Sigmoid colon (tissue), 4 donors: ENCODE measurements at regions not wholly inside any gene's neighbourhood (a gene's known extent, or its start where the extent isn't known, plus 50 kb on each side); places are given as distances from the start of the nearest gene placed in this dataset.

ENCODE experiments used
- CTCF ChIP-seq, 4 experiments: fragments of 450-650 bp in 3 of 4; fragments of 200-600 bp in 1 of 4; IDR thresholded peaks; one replicate each; pipeline ENCODE4 v1.5.1; 2016 to 2019; ENCODE audit warnings: antibody characterized with exemption in 4 of 4, mild to moderate bottlenecking in 3 of 4, moderate library complexity in 2 of 4
- EP300 ChIP-seq, 4 donors: sonication (generic); formaldehyde crosslinking; IDR thresholded peaks; one replicate each; pipeline ENCODE4 v1.6.1; 2017; ENCODE audit warnings: antibody characterized with exemption in 4 of 4
- POLR2A ChIP-seq, 2 donors: fragments of 450-650 bp; IDR thresholded peaks; one replicate each; pipeline ENCODE4 v1.6.1; 2016; ENCODE audit warnings: antibody characterized with exemption in 2 of 2, mild to moderate bottlenecking in 2 of 2, moderate library complexity in 2 of 2
- POLR2AphosphoS5 ChIP-seq, 4 donors: sonication (generic); formaldehyde crosslinking; IDR thresholded peaks; one replicate each; pipeline ENCODE4 v1.6.1; 2017; ENCODE audit warnings: antibody characterized with exemption in 4 of 4

DNA sequence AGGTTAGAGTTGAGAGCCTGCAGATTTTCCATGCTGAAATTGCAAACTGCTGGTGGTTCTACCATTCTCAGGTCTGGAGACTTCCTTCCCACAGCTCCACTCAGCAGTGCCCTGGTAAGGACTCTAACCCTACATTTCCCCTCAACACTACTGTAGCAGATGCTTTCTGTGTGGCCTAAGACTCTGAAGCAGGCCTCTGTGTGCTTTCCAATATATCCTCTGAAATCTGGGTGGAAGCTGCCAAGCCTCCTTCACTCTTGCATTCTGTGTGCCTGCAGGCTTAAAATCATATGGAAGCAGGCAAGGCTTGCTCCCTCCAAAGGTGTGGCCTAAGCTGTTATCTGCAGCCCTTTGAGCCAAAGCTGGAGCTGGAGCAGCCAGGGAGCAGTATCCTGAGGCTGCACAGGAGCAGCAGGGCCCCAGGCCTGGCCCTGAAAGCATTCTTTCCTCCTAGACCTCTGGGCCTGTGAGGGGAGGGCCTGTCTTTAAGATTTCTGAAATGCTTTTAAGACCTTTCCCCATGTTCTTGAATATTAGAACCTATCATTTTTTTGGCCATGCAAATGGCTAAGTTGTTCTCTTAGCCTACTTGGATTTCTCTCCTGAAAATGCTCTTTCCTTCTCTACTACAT, 134.1 kb upstream of the TSHZ3 start:
- TF ChIP-seq CTCF (IDR thresholded peaks at IDR 0.05) (no peak), EP300 (IDR thresholded peaks at IDR 0.05) (no peak), POLR2A (IDR thresholded peaks at IDR 0.05) (no peak), POLR2AphosphoS5 (IDR thresholded peaks at IDR 0.05) (no peak)
